Astrocyte (in vitro differentiated cells and primary cell): ENCODE measurements at regions not wholly inside any gene's neighbourhood (a gene's known extent, or its start where the extent isn't known, plus 50 kb on each side); places are given as distances from the start of the nearest gene placed in this dataset.

Experiments
- CTCF ChIP-seq: IDR thresholded peaks from 2 replicates; pipeline ENCODE4 v1.5.1; 2011; ENCODE audit warnings: low read depth, mild to moderate bottlenecking, inconsistent platforms, low read length, moderate library complexity; ENCODE audit not compliant: insufficient read depth
- EZH2 ChIP-seq: IDR thresholded peaks from 2 replicates; pipeline ENCODE4 v1.6.1; 2012; ENCODE audit warnings: mild to moderate bottlenecking, low read length, inconsistent platforms; ENCODE audit not compliant: insufficient read depth

- TF ChIP-seq CTCF (no peak), EZH2 (no peak)
These were observed 941.6 kb downstream of the NLGN4Y start for GRCh38 chrY:15465880-15466279.
